ENCODE measurements at regions not wholly inside any gene's neighbourhood (a gene's known extent, or its start where the extent isn't known, plus 50 kb on each side); places are given as distances from the start of the nearest gene placed in this dataset.

- TF ChIP-seq MAX (IDR thresholded peaks at IDR 0.05) (no peak), EGR1 (IDR thresholded peaks at IDR 0.05) (no peak), EP300 (IDR thresholded peaks at IDR 0.05; ENCODE audit: borderline replicate concordance) (no peak), ZBTB7A (IDR thresholded peaks at IDR 0.05; ENCODE audit: low read depth) (no peak), YY1 (IDR thresholded peaks at IDR 0.05; ENCODE audit: low read depth) (no peak), NFIC (IDR thresholded peaks at IDR 0.05) (no peak), TEAD4 (IDR thresholded peaks at IDR 0.05) (no peak), FOXM1 (IDR thresholded peaks at IDR 0.05; ENCODE audit: borderline replicate concordance, low read depth) (no peak), TAF1 (IDR thresholded peaks at IDR 0.05; ENCODE audit: low read depth) (no peak), REST (IDR thresholded peaks at IDR 0.05; ENCODE audit: low read depth) (no peak), CREB1 (IDR thresholded peaks at IDR 0.05; ENCODE audit: low read depth) (no peak), RAD21 (IDR thresholded peaks at IDR 0.05; ENCODE audit: low read depth) (no peak), TCF12 (IDR thresholded peaks at IDR 0.05; ENCODE audit: low read depth) (no peak), CEBPB (IDR thresholded peaks at IDR 0.05) (no peak)
- TF ChIP-seq, protein P1, sequence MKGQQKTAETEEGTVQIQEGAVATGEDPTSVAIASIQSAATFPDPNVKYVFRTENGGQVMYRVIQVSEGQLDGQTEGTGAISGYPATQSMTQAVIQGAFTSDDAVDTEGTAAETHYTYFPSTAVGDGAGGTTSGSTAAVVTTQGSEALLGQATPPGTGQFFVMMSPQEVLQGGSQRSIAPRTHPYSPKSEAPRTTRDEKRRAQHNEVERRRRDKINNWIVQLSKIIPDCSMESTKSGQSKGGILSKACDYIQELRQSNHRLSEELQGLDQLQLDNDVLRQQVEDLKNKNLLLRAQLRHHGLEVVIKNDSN (IDR thresholded peaks at IDR 0.05): no peak
Observed at GRCh38 chr19:28711411-28711810, 501.5 kb downstream of the UQCRFS1 start.

DNA sequence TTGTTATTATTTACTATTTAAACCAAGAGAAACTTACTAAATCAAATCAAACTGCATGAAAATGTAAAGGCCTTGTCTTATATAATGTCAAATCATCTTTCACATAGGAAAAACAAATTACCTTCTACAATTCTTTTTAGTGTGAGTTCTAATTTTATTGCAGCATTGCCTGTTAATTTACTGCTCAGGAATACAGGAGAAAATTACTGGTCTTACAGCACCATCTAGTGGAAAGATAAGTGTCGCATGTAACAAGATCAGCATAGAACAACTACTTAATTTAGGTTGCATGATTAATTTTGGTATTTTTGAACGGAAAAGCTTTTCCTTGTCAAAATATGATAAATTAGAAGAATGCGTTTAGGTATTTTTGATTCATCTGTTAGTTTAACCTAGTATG lies 502.7 kb downstream of the UQCRFS1 start:
- TF ChIP-seq ZBTB7A (IDR thresholded peaks at IDR 0.05; ENCODE audit: low read depth): no peak
- TF ChIP-seq RAD21 (IDR thresholded peaks at IDR 0.05; ENCODE audit: low read depth): peak; percentile 72

DNA sequence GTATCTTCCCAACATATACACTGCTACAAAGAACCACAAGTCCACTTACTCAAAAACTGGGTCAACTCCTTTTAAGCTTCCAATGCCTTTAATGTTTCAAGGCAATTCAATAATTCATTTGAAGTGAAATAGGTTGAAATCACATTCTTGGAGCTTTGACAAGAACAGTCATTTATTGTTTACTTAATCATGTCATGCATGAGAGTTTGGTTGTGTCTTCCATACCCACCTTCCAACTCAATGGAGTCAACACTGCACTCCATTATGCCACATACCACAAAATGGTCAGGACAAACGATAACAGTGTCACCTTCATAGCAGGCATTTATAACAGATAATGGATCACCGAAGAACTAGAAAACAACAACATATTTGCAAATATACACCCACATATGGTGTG lies 506.3 kb downstream of the UQCRFS1 start:
- no peak for TF ChIP-seq RAD21 (IDR thresholded peaks at IDR 0.05; ENCODE audit: low read depth)
- TF ChIP-seq YY1 (IDR thresholded peaks at IDR 0.05; ENCODE audit: low read depth): no peak
- TF ChIP-seq TEAD4 (IDR thresholded peaks at IDR 0.05): no peak
- TF ChIP-seq TCF12 (IDR thresholded peaks at IDR 0.05; ENCODE audit: low read depth): no peak
- no peak for TF ChIP-seq CEBPB (IDR thresholded peaks at IDR 0.05)
- TF ChIP-seq NFIC (IDR thresholded peaks at IDR 0.05): no peak
- TF ChIP-seq EP300 (IDR thresholded peaks at IDR 0.05; ENCODE audit: borderline replicate concordance): no peak
- TF ChIP-seq, protein P1 (IDR thresholded peaks at IDR 0.05): no peak
- no peak for TF ChIP-seq TAF1 (IDR thresholded peaks at IDR 0.05; ENCODE audit: low read depth)
- TF ChIP-seq ZBTB7A (IDR thresholded peaks at IDR 0.05; ENCODE audit: low read depth): no peak
- no peak for TF ChIP-seq EGR1 (IDR thresholded peaks at IDR 0.05)
- TF ChIP-seq FOXM1 (IDR thresholded peaks at IDR 0.05; ENCODE audit: borderline replicate concordance, low read depth): no peak
- TF ChIP-seq REST (IDR thresholded peaks at IDR 0.05; ENCODE audit: low read depth): no peak
- no peak for TF ChIP-seq CREB1 (IDR thresholded peaks at IDR 0.05; ENCODE audit: low read depth)
- TF ChIP-seq MAX (IDR thresholded peaks at IDR 0.05): no peak

GRCh38 chr19:28705008-28705407 lies 507.9 kb downstream of the UQCRFS1 start:
- TF ChIP-seq ZBTB7A (IDR thresholded peaks at IDR 0.05; ENCODE audit: low read depth) (no peak), REST (IDR thresholded peaks at IDR 0.05; ENCODE audit: low read depth) (no peak), NFIC (IDR thresholded peaks at IDR 0.05) (no peak), CREB1 (IDR thresholded peaks at IDR 0.05; ENCODE audit: low read depth) (no peak), YY1 (IDR thresholded peaks at IDR 0.05; ENCODE audit: low read depth) (no peak)

DNA sequence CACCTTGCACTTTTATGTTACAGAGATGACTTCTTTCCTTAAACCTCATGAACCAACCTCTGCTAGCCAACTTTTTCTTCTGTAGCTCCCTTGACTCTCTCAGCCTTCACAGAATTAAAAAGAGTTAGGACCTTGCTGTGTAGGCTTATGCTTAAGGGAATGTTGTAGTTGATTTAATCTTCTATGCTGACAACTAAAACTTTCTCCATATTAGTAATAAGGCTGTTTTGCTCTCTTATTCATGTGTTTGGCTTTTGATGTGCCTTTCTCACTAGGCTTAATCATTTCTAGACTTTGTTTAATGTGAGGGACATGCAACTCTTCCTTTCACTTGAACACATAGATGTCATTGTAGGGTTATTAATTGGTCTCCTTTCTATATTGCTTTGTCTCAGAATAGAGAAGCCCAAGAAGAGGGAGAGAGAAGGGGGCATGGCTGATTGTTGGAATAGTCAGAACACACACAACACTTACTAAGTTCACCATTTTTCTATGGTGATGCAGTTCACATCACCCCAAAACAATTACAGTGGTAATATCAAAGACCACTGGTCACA lies 509.5 kb downstream of the UQCRFS1 start:
- TF ChIP-seq, protein P1 (IDR thresholded peaks at IDR 0.05): no peak
- TF ChIP-seq NFIC (IDR thresholded peaks at IDR 0.05) (no peak), ZBTB7A (IDR thresholded peaks at IDR 0.05; ENCODE audit: low read depth) (no peak), MAX (IDR thresholded peaks at IDR 0.05) (no peak), EP300 (IDR thresholded peaks at IDR 0.05; ENCODE audit: borderline replicate concordance) (no peak), REST (IDR thresholded peaks at IDR 0.05; ENCODE audit: low read depth) (no peak), RAD21 (IDR thresholded peaks at IDR 0.05; ENCODE audit: low read depth) (no peak)

All from Ishikawa (cell line).